Hippocampal formation (tissue), 2 donors: ENCODE measurements at regions not wholly inside any gene's neighbourhood (a gene's known extent, or its start where the extent isn't known, plus 50 kb on each side); places are given as distances from the start of the nearest gene placed in this dataset.

ENCODE experiments used
- DNase-seq, 2 donors: peaks; one replicate each; lab custom pipeline; 2025; lab: John Stamatoyannopoulos, UW

- no peak for DNase-seq
Observed at GRCh38 chr2:168338803-168339437, 91.5 kb upstream of the STK39 start.

- DNase-seq = no peak
Observed at GRCh38 chr2:168340931-168341330, 93.5 kb upstream of the STK39 start.

DNA sequence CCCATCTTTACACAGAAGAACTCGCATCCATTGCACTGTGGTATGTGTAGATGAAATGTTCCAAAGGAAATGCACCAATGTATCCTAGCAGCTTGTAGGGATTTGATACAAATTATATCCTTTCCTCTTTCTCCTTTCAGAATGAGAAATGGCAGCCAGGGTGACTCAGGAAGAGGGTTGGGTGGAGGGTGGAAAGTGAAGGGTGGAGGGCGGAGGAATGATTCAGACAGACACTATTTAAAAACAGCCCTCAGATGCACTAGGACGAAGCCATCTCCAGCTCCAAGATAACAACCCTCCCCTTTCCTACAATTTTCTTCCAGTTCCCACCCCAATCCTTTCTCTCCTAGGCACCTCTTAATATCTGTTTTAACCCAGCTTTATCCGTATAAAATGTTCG, 96.2 kb upstream of the STK39 start:
- DNase-seq = no peak

DNA sequence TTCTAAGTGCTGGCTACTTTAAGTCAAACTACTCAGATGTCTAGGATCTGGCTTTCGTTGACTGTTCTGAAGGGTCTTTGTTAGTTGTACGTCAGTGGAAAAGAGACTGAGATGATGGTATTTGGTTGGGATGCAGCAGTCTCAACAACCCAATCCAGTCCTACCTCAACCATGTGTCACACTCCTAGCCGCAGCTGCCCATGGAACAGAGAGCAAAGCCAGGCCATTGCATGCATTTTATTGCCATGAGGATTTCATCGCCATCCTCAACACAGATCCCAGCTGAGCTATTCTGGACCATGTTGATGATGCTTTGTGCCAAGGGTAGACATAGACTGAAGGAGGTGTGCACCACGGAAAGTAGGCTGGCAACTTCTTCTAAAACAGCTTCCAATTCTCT, 97.3 kb upstream of the STK39 start:
- DNase-seq = no peak

DNA sequence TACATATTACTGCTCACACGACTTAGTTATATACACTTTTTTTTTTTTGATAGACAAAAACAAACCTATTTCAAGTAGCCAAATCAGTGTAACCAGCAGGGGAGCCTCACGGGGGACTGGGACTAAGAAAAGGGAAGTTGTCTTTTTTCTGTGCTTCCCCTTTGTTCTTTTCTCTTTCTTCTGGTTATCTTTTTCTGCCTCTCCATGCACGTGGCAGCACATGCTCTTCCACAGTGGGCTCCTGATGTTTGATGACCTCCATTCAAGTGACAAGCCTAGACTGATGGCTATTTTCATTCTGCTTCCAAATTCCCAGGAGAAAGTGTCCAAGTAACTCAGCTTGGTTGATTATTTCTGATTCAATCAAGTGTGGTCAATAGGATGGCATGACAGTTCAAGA, 98.2 kb upstream of the STK39 start:
- DNase-seq = no peak

DNA sequence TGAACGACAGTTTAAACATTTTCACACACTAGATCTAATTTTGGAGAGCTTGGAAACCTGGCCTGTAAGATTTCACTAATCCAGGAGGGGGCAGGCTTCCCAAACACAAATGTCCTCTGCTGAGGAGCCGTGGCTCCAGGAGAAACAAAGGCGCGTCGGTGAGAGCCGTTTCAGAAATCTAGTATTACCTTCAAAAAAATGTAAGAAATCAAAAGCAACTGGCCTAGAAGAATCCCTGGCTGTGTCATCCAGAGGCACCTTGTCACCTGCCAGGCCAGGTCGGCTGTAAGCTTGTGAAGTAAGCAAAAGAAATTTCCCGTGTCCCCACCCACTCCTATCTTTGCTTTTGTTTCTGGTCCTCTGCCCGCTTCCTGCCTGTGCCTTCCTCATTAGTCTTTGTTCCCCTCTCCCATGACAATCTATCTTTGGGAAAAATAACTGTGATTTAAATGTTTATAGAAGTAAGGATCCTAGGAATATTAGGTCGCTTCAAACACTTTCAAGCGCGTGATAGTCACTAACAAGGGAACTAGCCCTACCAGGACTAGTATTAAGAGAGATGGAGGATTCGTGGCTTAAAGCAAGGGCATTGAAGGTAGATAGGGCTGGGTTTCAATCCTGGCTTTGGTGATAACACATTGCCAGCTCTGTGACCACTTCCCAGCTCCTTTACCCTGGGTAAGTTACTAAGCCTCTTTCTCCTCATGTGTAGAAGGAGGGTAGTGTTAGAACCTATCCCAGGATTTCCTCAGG, 99.5 kb upstream of the STK39 start:
- DNase-seq = peak; percentile 54 to 62

GRCh38 chr2:168348076-168348475, 100.7 kb upstream of the STK39 start:
- no peak for DNase-seq

DNA sequence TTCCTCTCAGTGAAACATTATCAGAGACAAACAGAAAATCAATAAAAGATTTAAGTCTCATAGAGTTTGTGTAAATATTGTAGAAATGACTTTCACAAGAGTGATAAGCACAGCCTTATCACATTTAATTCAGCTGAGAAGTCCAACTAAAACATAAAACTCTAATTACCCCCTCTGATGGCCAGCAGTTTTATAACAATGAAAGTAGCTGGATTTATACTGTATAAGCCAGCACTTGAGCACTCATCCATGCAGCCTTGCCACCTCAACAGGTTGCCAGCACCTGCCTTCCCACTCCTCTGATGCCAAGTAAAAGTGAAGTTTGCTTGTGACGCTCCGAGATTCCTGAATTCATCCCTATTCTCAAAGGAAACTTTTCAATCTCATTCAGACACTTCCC, 103.0 kb upstream of the STK39 start:
- no peak for DNase-seq

GRCh38 chr2:168353251-168353650, 102.8 kb upstream of the CERS6 start:
- no peak for DNase-seq

DNA sequence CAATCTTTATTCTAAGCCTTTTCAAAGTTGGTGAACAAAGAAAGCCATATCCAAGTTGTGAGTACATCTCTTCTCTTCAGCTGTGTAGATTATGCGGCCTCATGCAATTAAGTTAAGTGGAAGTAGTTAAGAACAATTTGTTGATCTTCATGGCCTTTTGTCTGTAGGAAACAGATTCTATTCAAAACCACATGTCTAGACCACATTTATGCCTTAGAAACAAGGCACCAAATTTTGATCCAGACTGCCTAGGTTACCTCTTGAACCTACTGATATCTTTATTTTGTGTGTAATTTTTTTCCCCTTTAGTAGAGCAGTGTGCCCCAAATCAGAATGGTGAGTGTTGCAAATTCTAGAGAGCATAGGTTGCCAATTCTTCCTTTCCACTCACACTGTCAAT, 101.6 kb upstream of the CERS6 start:
- DNase-seq = no peak

DNA sequence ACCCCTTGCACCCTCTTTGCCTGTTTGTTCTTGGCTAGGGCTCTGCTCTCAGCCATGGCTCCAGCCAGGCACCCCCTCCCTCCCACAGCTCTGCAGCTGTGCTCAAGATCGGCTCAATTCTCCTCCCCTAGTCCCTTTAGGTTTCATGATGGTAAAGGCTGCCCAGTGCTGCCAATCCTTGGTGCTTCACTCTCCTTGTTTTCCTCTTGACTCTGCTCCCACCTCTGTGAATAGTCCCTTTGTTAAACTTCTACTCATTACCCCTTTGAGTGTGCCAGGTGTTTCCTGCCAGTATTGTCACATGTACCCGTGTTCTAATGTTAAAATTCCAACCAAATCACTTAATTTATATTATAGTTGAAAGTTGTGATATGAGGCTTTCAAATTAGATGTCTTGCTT, 101.0 kb upstream of the CERS6 start:
- peak in 1 of 2 donors; percentile 4 for DNase-seq

DNA sequence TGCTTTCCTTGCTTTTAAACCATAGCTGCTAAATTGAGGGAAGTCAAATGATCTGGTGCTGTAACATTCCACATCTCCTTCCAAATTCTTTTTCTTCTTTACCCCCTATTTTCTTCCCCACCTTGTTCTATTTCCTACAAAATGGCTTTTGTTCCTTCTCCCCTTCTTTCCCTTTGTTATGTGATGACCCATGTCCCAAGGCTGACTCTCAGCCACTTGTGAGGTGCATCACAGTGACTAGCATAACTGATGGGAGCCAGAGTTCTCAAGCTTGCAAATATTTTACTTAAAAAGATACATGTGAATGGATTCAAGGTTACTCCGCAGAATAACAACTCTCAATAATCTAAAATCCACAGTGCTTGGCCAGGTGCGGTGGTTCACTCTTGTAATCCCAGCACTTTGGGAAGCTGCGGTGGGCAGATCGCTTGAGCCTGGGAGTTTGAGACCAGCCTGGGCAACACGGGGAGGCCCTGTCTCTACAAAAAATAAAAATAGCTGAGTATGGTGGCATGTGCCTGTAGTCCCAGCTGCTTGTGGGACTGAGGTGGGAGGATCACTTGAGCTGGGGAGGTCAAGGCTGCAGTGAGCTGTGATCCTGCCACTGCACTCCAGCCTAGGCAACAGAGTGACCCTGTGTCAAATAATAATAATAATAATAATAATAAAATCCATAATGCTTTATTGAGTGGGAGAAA, 100.1 kb upstream of the CERS6 start:
- DNase-seq = no peak

DNA sequence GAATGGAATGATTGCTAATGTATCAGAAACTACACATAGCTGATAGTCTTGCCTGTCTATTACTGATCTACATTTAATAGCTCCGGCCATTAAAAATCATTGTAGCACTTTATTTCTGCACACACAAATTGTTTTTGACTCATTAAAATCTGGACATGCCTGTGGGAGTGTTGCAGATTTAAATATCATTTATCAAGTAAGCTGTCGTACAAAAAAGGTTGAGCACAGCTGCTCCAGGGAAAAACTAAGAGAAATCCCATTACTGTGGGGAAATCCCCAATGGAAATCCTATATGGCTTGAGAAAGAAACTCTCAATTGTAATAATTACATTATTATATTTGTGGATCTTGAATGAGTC, 99.6 kb upstream of the CERS6 start:
- no peak for DNase-seq

- no peak for DNase-seq
Observed at GRCh38 chr2:168357797-168358472, 98.1 kb upstream of the CERS6 start.

GRCh38 chr2:168359082-168359481, 97.0 kb upstream of the CERS6 start:
- no peak for DNase-seq

GRCh38 chr2:168363347-168364092, 92.6 kb upstream of the CERS6 start:
- no peak for DNase-seq

GRCh38 chr2:168365094-168365621, 90.9 kb upstream of the CERS6 start:
- no peak for DNase-seq

DNA sequence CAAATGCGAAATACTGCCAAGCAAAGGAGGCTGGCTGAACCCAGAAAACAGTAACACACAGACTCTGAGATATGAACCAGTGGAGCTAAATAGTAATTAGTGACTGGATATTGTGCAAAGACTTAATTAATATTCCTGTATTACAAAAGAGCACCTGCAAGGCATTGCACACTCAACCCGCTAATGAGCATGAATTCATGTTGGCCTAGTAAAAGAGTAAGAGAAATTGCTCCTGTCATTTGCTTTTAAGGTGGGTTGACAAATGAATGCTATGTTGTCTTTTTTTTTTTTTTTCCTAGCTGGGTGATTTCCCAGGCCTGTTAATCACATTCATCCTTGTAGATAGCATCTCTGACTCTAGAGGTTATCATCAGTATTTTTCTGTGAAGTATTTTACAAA, 87.0 kb upstream of the CERS6 start:
- DNase-seq = no peak

GRCh38 chr2:168371273-168372019, 84.6 kb upstream of the CERS6 start:
- no peak for DNase-seq

- DNase-seq = no peak
Observed at GRCh38 chr2:168373468-168373867, 82.6 kb upstream of the CERS6 start.

GRCh38 chr2:168375195-168375798, 80.8 kb upstream of the CERS6 start:
- no peak for DNase-seq
